NOMO-1 treated with dmso at 0.1 percent for 144 hours (cell line): ENCODE measurements at regions not wholly inside any gene's neighbourhood (a gene's known extent, or its start where the extent isn't known, plus 50 kb on each side); places are given as distances from the start of the nearest gene placed in this dataset.

ENCODE experiments used
- DNase-seq: peaks from one replicate; lab custom pipeline; 2025; ENCODE audit not compliant: unreplicated experiment; lab: John Stamatoyannopoulos, UW

- DNase-seq: no peak
Observed at GRCh38 chr13:40375489-40376171, 290.8 kb downstream of the FOXO1 start.

GRCh38 chr13:40376296-40376849 is 290.1 kb downstream of the FOXO1 start:
- DNase-seq: no peak

- DNase-seq: no peak
Observed at GRCh38 chr13:40376867-40377535, 289.4 kb downstream of the FOXO1 start.

- DNase-seq: no peak
Observed at GRCh38 chr13:40377783-40378182, 288.7 kb downstream of the FOXO1 start.

GRCh38 chr13:40379196-40379595 is 287.2 kb downstream of the FOXO1 start:
- DNase-seq: no peak

GRCh38 chr13:40379794-40380578 is 286.5 kb downstream of the FOXO1 start:
- DNase-seq: no peak

GRCh38 chr13:40381935-40382764 is 284.3 kb downstream of the FOXO1 start:
- DNase-seq: no peak

- DNase-seq: no peak
Observed at GRCh38 chr13:40383132-40383531, 283.3 kb downstream of the FOXO1 start.

- DNase-seq: no peak
Observed at GRCh38 chr13:40383885-40384284, 282.6 kb downstream of the FOXO1 start.

GRCh38 chr13:40384976-40385857 is 281.2 kb downstream of the FOXO1 start:
- DNase-seq: no peak

GRCh38 chr13:40385858-40386180 is 280.6 kb downstream of the FOXO1 start:
- no peak for DNase-seq

GRCh38 chr13:40386586-40386985 is 279.9 kb downstream of the FOXO1 start:
- no peak for DNase-seq

GRCh38 chr13:40387775-40388174 is 278.7 kb downstream of the FOXO1 start:
- no peak for DNase-seq

GRCh38 chr13:40388617-40389016 is 277.8 kb downstream of the FOXO1 start:
- peak; percentile 33 for DNase-seq

GRCh38 chr13:40389081-40389641 is 277.3 kb downstream of the FOXO1 start:
- no peak for DNase-seq

GRCh38 chr13:40390401-40390916 is 276.0 kb downstream of the FOXO1 start:
- DNase-seq: no peak

- DNase-seq: no peak
Observed at GRCh38 chr13:40391788-40392187, 274.7 kb downstream of the FOXO1 start.

- no peak for DNase-seq
Observed at GRCh38 chr13:40394304-40394985, 272.0 kb downstream of the FOXO1 start.

- peak; percentile 18 for DNase-seq
Observed at GRCh38 chr13:40398065-40398464, 268.4 kb downstream of the FOXO1 start.
